IPS-18a (cell line): ENCODE measurements at regions not wholly inside any gene's neighbourhood (a gene's known extent, or its start where the extent isn't known, plus 50 kb on each side); places are given as distances from the start of the nearest gene placed in this dataset.

Experiments
- H3K27ac ChIP-seq: one replicate; pipeline ENCODE4 v1.5.1; 2013; ENCODE audit warnings: low read length
- H3K27me3 ChIP-seq: one replicate; pipeline ENCODE4 v1.6.1; 2013; ENCODE audit warnings: mild to moderate bottlenecking, low read length; ENCODE audit not compliant: control insufficient read depth, insufficient read depth
- H3K36me3 ChIP-seq: one replicate; pipeline ENCODE4 v1.6.1; 2013; ENCODE audit warnings: low read depth, low read length; ENCODE audit not compliant: control insufficient read depth
- H3K4me1 ChIP-seq: one replicate; pipeline ENCODE4 v1.6.1; 2013; ENCODE audit warnings: low read depth, low read length; ENCODE audit not compliant: control insufficient read depth
- H3K4me3 ChIP-seq: one replicate; pipeline ENCODE4 v1.5.1; 2013; ENCODE audit warnings: low read length
- H3K9ac ChIP-seq: one replicate; pipeline ENCODE4 v1.6.1; 2013; ENCODE audit warnings: mild to moderate bottlenecking, low read length, moderate library complexity
- H3K9me3 ChIP-seq: one replicate; pipeline ENCODE4 v1.6.1; 2013; ENCODE audit warnings: low read depth, low read length; ENCODE audit not compliant: control insufficient read depth

- Histone ChIP-seq H3K27ac (no peak overlapping the region), H3K4me1 (no peaks in the 10 kb centered on the region), H3K9ac (no peak overlapping the region), H3K9me3 (no peaks in the 10 kb centered on the region), H3K36me3 (peaks cover 13% of the 10 kb centered on the region), H3K27me3 (no peaks in the 10 kb centered on the region), H3K4me3 (no peak overlapping the region)
Measured at GRCh38 chr12:124442772-124443445, 124.5 kb downstream of the NCOR2 start.

GRCh38 chr12:124442281-124442680 is 125.1 kb downstream of the NCOR2 start:
- H3K36me3 ChIP-seq = peaks cover 12% of the 10 kb centered on the region
- H3K4me3 ChIP-seq = no peak overlapping the region
- no peak overlapping the region for H3K9ac ChIP-seq
- H3K27ac ChIP-seq = no peak overlapping the region
- no peaks in the 10 kb centered on the region for H3K9me3 ChIP-seq
- no peaks in the 10 kb centered on the region for H3K4me1 ChIP-seq
- H3K27me3 ChIP-seq = no peaks in the 10 kb centered on the region

GRCh38 chr12:124441443-124442194 is 125.8 kb downstream of the NCOR2 start:
- Histone ChIP-seq H3K4me1 (no peaks in the 10 kb centered on the region), H3K27me3 (no peaks in the 10 kb centered on the region), H3K27ac (no peak overlapping the region), H3K9ac (no peak overlapping the region), H3K4me3 (no peak overlapping the region), H3K36me3 (peaks cover 9% of the 10 kb centered on the region), H3K9me3 (no peaks in the 10 kb centered on the region)

- no peak overlapping the region for H3K27ac ChIP-seq
Measured at GRCh38 chr12:124440841-124441381, 126.5 kb downstream of the NCOR2 start.

GRCh38 chr12:124440031-124440626 is 127.3 kb downstream of the NCOR2 start:
- Histone ChIP-seq H3K9ac (no peak overlapping the region), H3K4me1 (peaks cover under 1% of the 10 kb centered on the region), H3K36me3 (peaks cover 9% of the 10 kb centered on the region), H3K9me3 (no peaks in the 10 kb centered on the region), H3K4me3 (no peak overlapping the region), H3K27ac (no peak overlapping the region), H3K27me3 (no peaks in the 10 kb centered on the region)

More at GRCh38 chr12:124440841-124441381, 126.5 kb downstream of the NCOR2 start:
- Histone ChIP-seq H3K9ac (no peak overlapping the region), H3K9me3 (no peaks in the 10 kb centered on the region), H3K4me1 (no peaks in the 10 kb centered on the region), H3K4me3 (no peak overlapping the region), H3K27me3 (no peaks in the 10 kb centered on the region), H3K36me3 (peaks cover 9% of the 10 kb centered on the region)

- Histone ChIP-seq H3K4me1 (peaks cover 14% of the 10 kb centered on the region), H3K9me3 (no peaks in the 10 kb centered on the region), H3K27ac (no peak overlapping the region), H3K36me3 (peaks cover 9% of the 10 kb centered on the region), H3K4me3 (no peak overlapping the region), H3K9ac (no peak overlapping the region), H3K27me3 (no peaks in the 10 kb centered on the region)
Measured at GRCh38 chr12:124438437-124439056, 128.9 kb downstream of the NCOR2 start.

GRCh38 chr12:124437617-124438436 is 129.6 kb downstream of the NCOR2 start:
- peaks cover 6% of the 10 kb centered on the region for H3K36me3 ChIP-seq

GRCh38 chr12:124437121-124437520 is 130.3 kb downstream of the NCOR2 start:
- Histone ChIP-seq H3K36me3 (no peaks in the 10 kb centered on the region), H3K4me1 (peaks cover 14% of the 10 kb centered on the region)

More at GRCh38 chr12:124437617-124438436, 129.6 kb downstream of the NCOR2 start:
- no peak overlapping the region for H3K4me3 ChIP-seq
- peaks cover 14% of the 10 kb centered on the region for H3K4me1 ChIP-seq
- H3K27me3 ChIP-seq = no peaks in the 10 kb centered on the region
- no peak overlapping the region for H3K27ac ChIP-seq
- H3K9ac ChIP-seq = no peak overlapping the region
- no peaks in the 10 kb centered on the region for H3K9me3 ChIP-seq

GRCh38 chr12:124436366-124436765 is 131.0 kb downstream of the NCOR2 start:
- Histone ChIP-seq H3K4me1 (peaks cover 14% of the 10 kb centered on the region), H3K27ac (no peak overlapping the region), H3K4me3 (no peak overlapping the region), H3K9me3 (no peaks in the 10 kb centered on the region), H3K27me3 (no peaks in the 10 kb centered on the region), H3K9ac (no peak overlapping the region), H3K36me3 (no peaks in the 10 kb centered on the region)

More at GRCh38 chr12:124437121-124437520, 130.3 kb downstream of the NCOR2 start:
- no peak overlapping the region for H3K27ac ChIP-seq
- no peaks in the 10 kb centered on the region for H3K9me3 ChIP-seq
- H3K4me3 ChIP-seq = no peak overlapping the region
- H3K27me3 ChIP-seq = no peaks in the 10 kb centered on the region
- no peak overlapping the region for H3K9ac ChIP-seq

GRCh38 chr12:124435806-124436345 is 131.5 kb downstream of the NCOR2 start:
- Histone ChIP-seq H3K27ac (no peak overlapping the region), H3K4me1 (peaks cover 14% of the 10 kb centered on the region)

More at GRCh38 chr12:124435806-124436345, 131.5 kb downstream of the NCOR2 start:
- Histone ChIP-seq H3K4me3 (no peak overlapping the region), H3K9ac (no peak overlapping the region), H3K36me3 (peaks cover 3% of the 10 kb centered on the region), H3K27me3 (no peaks in the 10 kb centered on the region), H3K9me3 (no peaks in the 10 kb centered on the region)
